ENCODE measurements at regions not wholly inside any gene's neighbourhood (a gene's known extent, or its start where the extent isn't known, plus 50 kb on each side); places are given as distances from the start of the nearest gene placed in this dataset.
"Not testable (repeated sequence)": the region's sequence is repeated elsewhere in the genome, so short reads cannot be mapped to it uniquely, and the experiment has no call there.

GRCh38 chr14:71780822-71781221, 151.4 kb upstream of the RGS6 start:
- no peak for DNase-seq (ENCODE audit: low spot score)

GRCh38 chr14:71783088-71783487, 149.1 kb upstream of the RGS6 start:
- DNase-seq (ENCODE audit: low spot score), result no peak

GRCh38 chr14:71783786-71784185, 148.4 kb upstream of the RGS6 start:
- DNase-seq (ENCODE audit: low spot score), result no peak

GRCh38 chr14:71789005-71789404, 143.2 kb upstream of the RGS6 start:
- DNase-seq (ENCODE audit: low spot score), result no peak

GRCh38 chr14:71799841-71800240, 132.4 kb upstream of the RGS6 start:
- no peak for DNase-seq (ENCODE audit: low spot score)

GRCh38 chr14:71800878-71801277, 131.4 kb upstream of the RGS6 start:
- no peak for DNase-seq (ENCODE audit: low spot score)

- DNase-seq (ENCODE audit: low spot score), result no peak
Measured at GRCh38 chr14:71803539-71804260, 128.5 kb upstream of the RGS6 start.

GRCh38 chr14:71804992-71805391, 127.2 kb upstream of the RGS6 start:
- DNase-seq (ENCODE audit: low spot score), result no peak

GRCh38 chr14:71807049-71807448, 125.2 kb upstream of the RGS6 start:
- not testable (repeated sequence) for DNase-seq (ENCODE audit: low spot score)

- not testable (repeated sequence) for DNase-seq (ENCODE audit: low spot score)
Measured at GRCh38 chr14:71810800-71811199, 121.4 kb upstream of the RGS6 start.

- DNase-seq (ENCODE audit: low spot score), result no peak
Measured at GRCh38 chr14:71812693-71813092, 119.5 kb upstream of the RGS6 start.

GRCh38 chr14:71815110-71815509, 117.1 kb upstream of the RGS6 start:
- no peak for DNase-seq (ENCODE audit: low spot score)

GRCh38 chr14:71824816-71825215, 107.4 kb upstream of the RGS6 start:
- no peak for DNase-seq (ENCODE audit: low spot score)

GRCh38 chr14:71833476-71833875, 98.8 kb upstream of the RGS6 start:
- no peak for DNase-seq (ENCODE audit: low spot score)

GRCh38 chr14:71834284-71835204, 97.7 kb upstream of the RGS6 start:
- no peak for DNase-seq (ENCODE audit: low spot score)

GRCh38 chr14:71852181-71852580, 80.0 kb upstream of the RGS6 start:
- DNase-seq (ENCODE audit: low spot score), result no peak

- peak; percentile 56 for DNase-seq (ENCODE audit: low spot score)
Measured at GRCh38 chr14:71855399-71856036, 76.7 kb upstream of the RGS6 start.

GRCh38 chr14:71856199-71856919, 75.9 kb upstream of the RGS6 start:
- DNase-seq (ENCODE audit: low spot score), result no peak

- no peak for DNase-seq (ENCODE audit: low spot score)
Measured at GRCh38 chr14:71863049-71863448, 69.2 kb upstream of the RGS6 start.

GRCh38 chr14:71863766-71864165, 68.5 kb upstream of the RGS6 start:
- no peak for DNase-seq (ENCODE audit: low spot score)

All from RKO (cell line).